GM21381 (cell line): ENCODE measurements at regions not wholly inside any gene's neighbourhood (a gene's known extent, or its start where the extent isn't known, plus 50 kb on each side); places are given as distances from the start of the nearest gene placed in this dataset.
"Not testable (repeated sequence)": the region's sequence is repeated elsewhere in the genome, so short reads cannot be mapped to it uniquely, and the experiment has no call there.

Source experiments
- ATAC-seq: cut with Tn5 transposase; IDR thresholded peaks from one replicate; pipeline ENCODE4 v1.9.1; 2021; ENCODE audit warnings: mild to moderate bottlenecking, moderate library complexity; ENCODE audit not compliant: unreplicated experiment

- ATAC-seq, result peak; percentile 97
Measured at GRCh38 chr6:101011186-101011585, 130.1 kb upstream of the ASCC3 start.

GRCh38 chr6:101013612-101014195 is 132.6 kb upstream of the ASCC3 start:
- ATAC-seq, result no peak

GRCh38 chr6:101015541-101015940 is 134.4 kb upstream of the ASCC3 start:
- ATAC-seq, result no peak

- ATAC-seq, result no peak
Measured at GRCh38 chr6:101016163-101016562, 135.0 kb upstream of the ASCC3 start.

- no peak for ATAC-seq
Measured at GRCh38 chr6:101018157-101018556, 137.0 kb upstream of the ASCC3 start.

DNA sequence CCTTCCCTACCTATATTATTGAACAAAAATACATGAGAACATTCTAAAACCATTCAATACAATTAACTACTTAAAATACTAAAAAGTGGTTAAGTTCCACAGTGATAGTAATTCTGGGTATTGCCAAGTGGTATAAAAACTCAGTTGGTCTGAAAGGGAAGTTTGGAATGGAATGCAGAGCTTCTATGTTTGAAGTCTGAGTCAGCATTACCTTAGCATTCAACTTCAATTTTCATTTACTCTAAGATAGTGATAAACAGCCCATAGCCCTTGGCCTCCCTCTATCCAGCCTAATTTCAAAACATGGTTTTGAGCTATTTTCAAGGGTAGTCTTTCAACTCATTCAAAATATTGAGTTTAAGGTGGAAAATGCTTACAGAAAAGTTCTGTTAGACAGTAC is 140.4 kb upstream of the ASCC3 start:
- no peak for ATAC-seq

GRCh38 chr6:101042966-101043365 is 161.8 kb upstream of the ASCC3 start:
- ATAC-seq, result no peak

DNA sequence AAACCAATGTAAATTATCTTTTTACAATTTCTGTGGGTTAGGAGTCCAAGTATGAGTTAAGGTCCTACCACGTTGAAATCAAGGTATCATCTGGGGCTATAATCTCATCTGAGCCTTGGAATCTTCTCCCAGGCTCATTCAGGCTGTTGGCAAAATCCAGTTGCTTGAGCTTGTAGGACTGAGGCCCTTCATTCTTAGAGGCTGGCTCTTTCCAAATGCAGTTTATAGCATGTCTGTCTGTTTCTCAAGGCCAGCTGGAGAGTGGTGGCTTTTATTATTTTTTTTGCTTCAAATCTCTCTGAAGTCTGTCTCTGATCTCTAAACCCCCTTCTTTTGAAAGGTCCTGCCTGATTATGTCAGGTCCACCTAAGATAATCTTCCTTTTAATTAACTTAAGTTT is 177.2 kb upstream of the ASCC3 start:
- ATAC-seq, result no peak

DNA sequence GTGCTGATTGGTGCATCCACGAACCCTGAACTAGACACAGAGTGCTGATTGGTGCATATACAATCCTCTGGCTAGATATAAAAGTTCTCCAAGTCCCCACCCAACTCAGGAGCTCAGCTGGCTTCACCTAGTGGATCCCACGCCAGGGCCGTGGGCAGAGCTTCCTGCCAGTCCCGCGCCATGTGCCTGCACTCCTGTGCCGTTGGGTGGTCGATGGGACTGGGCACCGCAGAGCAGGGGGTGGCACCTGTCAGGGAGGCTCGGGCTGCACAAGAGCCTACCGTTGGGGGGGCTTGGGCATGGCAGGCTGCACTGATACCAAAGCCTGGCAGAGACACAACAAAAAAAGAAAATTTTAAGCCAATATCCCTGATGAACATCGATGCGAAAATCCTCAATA is 185.4 kb upstream of the ASCC3 start:
- ATAC-seq, result no peak

GRCh38 chr6:101069191-101069795 is 188.2 kb upstream of the ASCC3 start:
- ATAC-seq, result no peak

DNA sequence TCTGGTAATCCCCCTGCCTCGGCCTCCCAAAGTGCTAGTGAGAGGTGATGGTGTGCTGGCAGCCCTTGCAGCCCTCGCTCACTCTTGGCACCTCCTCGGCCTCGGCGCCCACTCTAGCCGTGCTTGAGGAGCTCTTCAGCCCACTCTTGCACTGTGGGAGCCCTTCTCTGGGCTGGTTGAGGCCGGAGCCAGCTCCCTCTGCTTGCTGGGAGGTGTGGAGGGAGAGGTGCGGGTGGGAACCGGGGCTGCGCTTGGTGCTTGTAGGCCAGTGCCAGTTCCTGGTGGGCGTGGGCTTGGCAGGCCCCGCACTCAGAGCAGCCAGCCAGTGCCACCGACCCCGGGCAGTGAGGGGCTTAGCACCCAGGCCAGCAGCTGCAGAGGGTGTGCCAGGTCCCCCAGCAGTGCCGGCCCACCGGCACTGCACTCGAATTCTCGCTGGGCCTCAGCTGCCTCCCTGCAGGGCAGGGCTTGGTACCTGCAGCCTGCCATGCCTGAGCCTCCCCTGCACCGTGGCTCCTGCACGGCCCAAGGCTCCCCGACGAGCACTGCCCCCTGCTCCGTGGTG is 189.0 kb upstream of the ASCC3 start:
- no peak for ATAC-seq

GRCh38 chr6:101077344-101077743 is 196.2 kb upstream of the ASCC3 start:
- no peak for ATAC-seq

DNA sequence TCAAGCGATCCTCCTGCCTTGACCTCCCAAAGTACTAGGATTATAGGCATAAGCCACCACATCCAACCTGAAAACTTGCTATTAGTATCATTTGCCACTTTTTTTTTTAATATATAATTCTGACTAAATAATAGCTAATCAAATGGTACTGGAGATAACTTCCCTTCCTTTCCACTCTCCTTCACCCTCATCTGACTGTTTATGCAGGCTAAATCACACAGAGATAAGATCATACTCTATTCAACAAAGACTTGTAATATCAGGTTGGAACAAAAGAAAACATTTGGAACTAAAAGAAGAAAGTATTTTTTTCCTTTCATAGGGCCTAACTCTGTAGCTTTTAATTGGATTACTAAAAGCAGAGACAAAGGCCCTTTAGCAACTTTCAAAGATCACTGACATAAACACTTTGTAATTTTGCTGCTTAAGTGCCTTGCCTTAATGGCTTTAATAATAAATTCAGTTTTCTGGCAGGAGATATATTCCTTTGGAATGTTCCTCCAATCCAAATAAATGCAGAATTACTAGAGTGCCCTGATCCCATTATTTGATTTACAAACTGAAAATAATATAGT is 198.7 kb upstream of the ASCC3 start:
- ATAC-seq, result no peak

GRCh38 chr6:101080597-101080996 is 199.5 kb upstream of the ASCC3 start:
- no peak for ATAC-seq

- no peak for ATAC-seq
Measured at GRCh38 chr6:101083533-101084175, 202.5 kb upstream of the ASCC3 start.

DNA sequence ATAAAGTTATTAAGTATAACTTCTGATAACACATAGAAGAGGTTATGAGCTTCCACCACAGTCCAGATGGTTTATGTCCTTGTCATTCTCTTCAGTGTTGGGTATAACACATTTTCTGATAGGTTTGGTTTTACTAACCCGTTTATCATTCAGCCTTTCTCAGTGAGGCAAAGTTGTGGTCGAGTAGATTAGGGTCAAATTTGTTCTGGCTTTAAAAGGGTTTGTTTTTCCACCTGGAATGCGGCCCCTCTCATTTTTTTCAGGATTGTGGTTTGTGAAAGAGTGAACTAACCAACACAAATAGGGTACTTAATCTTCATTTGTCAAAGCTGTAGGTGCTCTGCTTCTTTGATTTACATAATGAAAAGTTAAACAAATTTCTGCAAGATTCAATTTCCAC is 204.2 kb upstream of the ASCC3 start:
- ATAC-seq, result no peak

- ATAC-seq, result no peak
Measured at GRCh38 chr6:101086473-101086872, 205.3 kb upstream of the ASCC3 start.

DNA sequence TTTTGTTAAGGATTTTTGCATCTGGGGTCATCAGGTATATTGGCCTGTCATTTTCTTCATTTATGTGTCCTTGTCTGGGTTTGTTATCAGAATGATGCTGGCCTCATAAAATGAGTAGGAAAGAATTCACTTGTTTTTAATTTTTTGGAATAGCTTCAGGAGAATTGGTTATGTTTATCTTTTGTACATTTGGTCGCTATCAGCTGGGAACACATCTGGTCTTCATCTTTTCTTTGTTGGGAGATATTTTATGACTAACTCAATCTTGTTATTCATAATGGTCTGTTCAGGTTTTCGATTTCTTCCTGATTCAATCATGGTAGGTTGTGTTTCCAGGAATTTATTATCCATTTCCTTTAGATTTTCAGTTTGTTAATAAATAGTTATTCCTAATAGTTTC is 207.5 kb upstream of the ASCC3 start:
- no peak for ATAC-seq

DNA sequence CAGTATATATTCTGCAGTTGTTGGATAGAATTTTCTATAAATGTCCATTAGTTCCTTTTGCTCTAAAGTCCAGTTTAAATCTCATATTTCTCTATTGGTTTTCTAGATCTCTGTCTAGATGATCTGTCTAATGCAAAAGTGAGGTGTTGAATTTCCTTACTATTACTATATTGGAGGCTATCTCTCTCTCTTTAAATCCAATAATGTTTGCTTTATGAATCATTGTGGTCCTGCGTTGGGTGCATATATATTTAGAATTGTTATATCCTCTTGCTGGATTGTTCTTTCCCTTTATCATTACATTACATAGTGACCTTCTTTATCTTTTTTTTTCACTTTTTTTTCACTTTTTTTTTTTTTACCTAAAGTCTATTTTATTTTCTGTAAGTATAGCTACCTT is 208.5 kb upstream of the ASCC3 start:
- no peak for ATAC-seq

GRCh38 chr6:101090281-101090680 is 209.2 kb upstream of the ASCC3 start:
- no peak for ATAC-seq

- not testable (repeated sequence) for ATAC-seq
Measured at GRCh38 chr6:101098605-101099004, 217.5 kb upstream of the ASCC3 start.

DNA sequence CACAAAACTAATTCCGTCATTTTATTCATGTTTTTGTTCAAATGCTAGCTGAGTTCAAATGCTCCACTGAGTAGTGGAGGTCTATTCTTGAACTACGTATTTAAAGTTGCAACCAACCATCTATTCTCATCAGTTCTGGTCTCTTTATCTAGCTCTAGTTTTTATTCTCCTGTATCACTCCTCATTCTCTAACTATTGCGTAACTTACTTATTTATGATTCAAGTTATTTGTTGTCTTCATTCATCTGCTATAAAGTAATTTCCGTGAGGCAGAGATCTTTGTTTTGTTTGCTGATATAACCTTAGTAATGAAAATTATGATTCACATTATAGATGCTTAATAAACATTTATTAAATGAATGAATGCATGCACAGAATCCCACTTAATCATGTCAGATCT is 221.6 kb upstream of the ASCC3 start:
- no peak for ATAC-seq
